IPS DF 19.7 (cell line): ENCODE measurements at regions not wholly inside any gene's neighbourhood (a gene's known extent, or its start where the extent isn't known, plus 50 kb on each side); places are given as distances from the start of the nearest gene placed in this dataset.

Experiments
- DNase-seq: peaks from one replicate; pipeline ENCODE4 v3.0.0-alpha.2; 2013; ENCODE audit warnings: low read depth, low spot score

- no peak for DNase-seq
Measured at GRCh38 chr4:36394352-36394903, 113.0 kb downstream of the DTHD1 start.

- no peak for DNase-seq
Measured at GRCh38 chr4:36399762-36400353, 118.4 kb downstream of the DTHD1 start.

- DNase-seq, result no peak
Measured at GRCh38 chr4:36402008-36402758, 120.8 kb downstream of the DTHD1 start.

GRCh38 chr4:36411338-36411737 is 129.9 kb downstream of the DTHD1 start:
- DNase-seq, result no peak

GRCh38 chr4:36414248-36414647 is 132.8 kb downstream of the DTHD1 start:
- DNase-seq, result no peak

- no peak for DNase-seq
Measured at GRCh38 chr4:36417146-36417545, 135.7 kb downstream of the DTHD1 start.

- no peak for DNase-seq
Measured at GRCh38 chr4:36420111-36420679, 138.8 kb downstream of the DTHD1 start.

- DNase-seq, result no peak
Measured at GRCh38 chr4:36422607-36423006, 141.2 kb downstream of the DTHD1 start.

GRCh38 chr4:36426741-36427140 is 145.3 kb downstream of the DTHD1 start:
- DNase-seq, result no peak

GRCh38 chr4:36427696-36428095 is 146.3 kb downstream of the DTHD1 start:
- DNase-seq, result no peak

- no peak for DNase-seq
Measured at GRCh38 chr4:36432586-36432985, 151.2 kb downstream of the DTHD1 start.

GRCh38 chr4:36439556-36439955 is 158.1 kb downstream of the DTHD1 start:
- DNase-seq, result no peak

GRCh38 chr4:36445480-36445879 is 164.1 kb downstream of the DTHD1 start:
- DNase-seq, result no peak

- no peak for DNase-seq
Measured at GRCh38 chr4:36446275-36446674, 164.9 kb downstream of the DTHD1 start.

- no peak for DNase-seq
Measured at GRCh38 chr4:36461344-36461743, 179.9 kb downstream of the DTHD1 start.

- DNase-seq, result no peak
Measured at GRCh38 chr4:36467670-36468069, 186.3 kb downstream of the DTHD1 start.

- no peak for DNase-seq
Measured at GRCh38 chr4:36471903-36472302, 190.5 kb downstream of the DTHD1 start.

GRCh38 chr4:36476135-36476534 is 194.7 kb downstream of the DTHD1 start:
- no peak for DNase-seq

- DNase-seq, result no peak
Measured at GRCh38 chr4:36477861-36478260, 196.4 kb downstream of the DTHD1 start.

GRCh38 chr4:36485885-36486284 is 204.5 kb downstream of the DTHD1 start:
- no peak for DNase-seq

GRCh38 chr4:36489798-36490197 is 208.4 kb downstream of the DTHD1 start:
- DNase-seq, result no peak

GRCh38 chr4:36492041-36492440 is 210.6 kb downstream of the DTHD1 start:
- DNase-seq, result no peak

- DNase-seq, result no peak
Measured at GRCh38 chr4:36492590-36492989, 211.2 kb downstream of the DTHD1 start.
